ENCODE measurements at regions not wholly inside any gene's neighbourhood (a gene's known extent, or its start where the extent isn't known, plus 50 kb on each side); places are given as distances from the start of the nearest gene placed in this dataset.

- Histone ChIP-seq H3K4me1 (replicated peaks) (peaks cover 10% of the 10 kb centered on the region), H3K36me3 (no peaks in the 10 kb centered on the region), H3K9me3 (replicated peaks) (no peaks in the 10 kb centered on the region), H3K27ac (no peak overlapping the region), H3K4me3 (no peak overlapping the region), H3K27me3 (replicated peaks) (no peaks in the 10 kb centered on the region)
- no peak for DNase-seq (ENCODE audit: low read depth in 1 of 2, low spot score in 2 of 2)
These were observed 87.4 kb upstream of the HK2 start for GRCh38 chr2:74746480-74746879.

GRCh38 chr2:74747411-74748080, 86.4 kb upstream of the HK2 start:
- Histone ChIP-seq H3K36me3 (no peaks in the 10 kb centered on the region), H3K27ac (no peak overlapping the region), H3K4me3 (no peak overlapping the region), H3K27me3 (replicated peaks) (no peaks in the 10 kb centered on the region), H3K4me1 (replicated peaks) (peaks cover 6% of the 10 kb centered on the region), H3K9me3 (replicated peaks) (no peaks in the 10 kb centered on the region)
- no peak for DNase-seq (ENCODE audit: low read depth in 1 of 2, low spot score in 2 of 2)

GRCh38 chr2:74748665-74749064, 85.3 kb upstream of the HK2 start:
- no peak overlapping the region for H3K27ac ChIP-seq
- H3K36me3 ChIP-seq = no peaks in the 10 kb centered on the region
- H3K27me3 ChIP-seq (replicated peaks) = no peaks in the 10 kb centered on the region
- peaks cover 6% of the 10 kb centered on the region for H3K4me1 ChIP-seq (replicated peaks)
- no peaks in the 10 kb centered on the region for H3K9me3 ChIP-seq (replicated peaks)
- no peak overlapping the region for H3K4me3 ChIP-seq
- no peak for DNase-seq (ENCODE audit: low read depth in 1 of 2, low spot score in 2 of 2)

- Histone ChIP-seq H3K4me3 (no peak overlapping the region), H3K9me3 (replicated peaks) (no peaks in the 10 kb centered on the region), H3K27ac (no peak overlapping the region), H3K27me3 (replicated peaks) (no peaks in the 10 kb centered on the region), H3K36me3 (no peaks in the 10 kb centered on the region), H3K4me1 (replicated peaks) (peaks cover 6% of the 10 kb centered on the region)
- no peak for DNase-seq (ENCODE audit: low read depth in 1 of 2, low spot score in 2 of 2)
These were observed 84.5 kb upstream of the HK2 start for GRCh38 chr2:74749432-74749831.

- no peak for DNase-seq (ENCODE audit: low read depth in 1 of 2, low spot score in 2 of 2)
- H3K4me1 ChIP-seq (replicated peaks) = no peaks in the 10 kb centered on the region
These were observed 81.7 kb upstream of the HK2 start for GRCh38 chr2:74751981-74752851.

GRCh38 chr2:74755386-74755785, 78.5 kb upstream of the HK2 start:
- DNase-seq (ENCODE audit: low read depth in 1 of 2, low spot score in 2 of 2) = no peak
- Histone ChIP-seq H3K9me3 (replicated peaks) (peaks cover 5% of the 10 kb centered on the region; the same call in 1 of the 2 replicates), H3K27ac (no peak overlapping the region), H3K36me3 (no peaks in the 10 kb centered on the region), H3K27me3 (replicated peaks) (no peaks in the 10 kb centered on the region), H3K4me3 (no peak overlapping the region), H3K4me1 (replicated peaks) (peaks cover 12% of the 10 kb centered on the region)

More at GRCh38 chr2:74751981-74752851, 81.7 kb upstream of the HK2 start:
- Histone ChIP-seq H3K27me3 (replicated peaks) (no peaks in the 10 kb centered on the region), H3K4me3 (no peak overlapping the region), H3K9me3 (replicated peaks) (no peaks in the 10 kb centered on the region; the same call in 1 of the 2 replicates), H3K36me3 (no peaks in the 10 kb centered on the region), H3K27ac (no peak overlapping the region)

- no peak overlapping the region for H3K4me3 ChIP-seq
- H3K27ac ChIP-seq = no peak overlapping the region
- H3K4me1 ChIP-seq (replicated peaks) = peaks cover 23% of the 10 kb centered on the region
- no peaks in the 10 kb centered on the region for H3K27me3 ChIP-seq (replicated peaks)
- H3K36me3 ChIP-seq = no peaks in the 10 kb centered on the region
- peaks cover 5% of the 10 kb centered on the region; the same call in 1 of the 2 replicates for H3K9me3 ChIP-seq (replicated peaks)
- no peak for DNase-seq (ENCODE audit: low read depth in 1 of 2, low spot score in 2 of 2)
These were observed 77.5 kb upstream of the HK2 start for GRCh38 chr2:74756356-74756890.

GRCh38 chr2:74759986-74760385, 73.9 kb upstream of the HK2 start:
- no peaks in the 10 kb centered on the region for H3K27me3 ChIP-seq (replicated peaks)
- H3K4me3 ChIP-seq = no peak overlapping the region
- H3K9me3 ChIP-seq (replicated peaks) = peaks cover 5% of the 10 kb centered on the region; the same call in 1 of the 2 replicates
- peak in 1 of 2 experiments; percentile 25 for DNase-seq (ENCODE audit: low read depth in 1 of 2, low spot score in 2 of 2)
- H3K36me3 ChIP-seq = no peaks in the 10 kb centered on the region
- no peak overlapping the region for H3K27ac ChIP-seq
- H3K4me1 ChIP-seq (replicated peaks) = peaks cover 30% of the 10 kb centered on the region

- Histone ChIP-seq H3K27ac (no peak overlapping the region), H3K36me3 (no peaks in the 10 kb centered on the region), H3K4me3 (no peak overlapping the region), H3K9me3 (replicated peaks) (peaks cover 5% of the 10 kb centered on the region; the same call in 1 of the 2 replicates), H3K4me1 (replicated peaks) (peaks cover 30% of the 10 kb centered on the region), H3K27me3 (replicated peaks) (no peaks in the 10 kb centered on the region)
- no peak for DNase-seq (ENCODE audit: low read depth in 1 of 2, low spot score in 2 of 2)
These were observed 72.9 kb upstream of the HK2 start for GRCh38 chr2:74760875-74761630.

- no peak overlapping the region for H3K4me3 ChIP-seq
- no peak overlapping the region for H3K27ac ChIP-seq
- peaks cover 5% of the 10 kb centered on the region; the same call in 1 of the 2 replicates for H3K9me3 ChIP-seq (replicated peaks)
- no peaks in the 10 kb centered on the region for H3K36me3 ChIP-seq
- H3K4me1 ChIP-seq (replicated peaks) = peaks cover 38% of the 10 kb centered on the region
- no peak for DNase-seq (ENCODE audit: low read depth in 1 of 2, low spot score in 2 of 2)
- H3K27me3 ChIP-seq (replicated peaks) = no peaks in the 10 kb centered on the region
These were observed 71.1 kb upstream of the HK2 start for GRCh38 chr2:74762789-74763188.

GRCh38 chr2:74763962-74764428, 69.9 kb upstream of the HK2 start:
- H3K27me3 ChIP-seq (replicated peaks) = no peaks in the 10 kb centered on the region
- H3K4me1 ChIP-seq (replicated peaks) = peaks cover 46% of the 10 kb centered on the region
- no peaks in the 10 kb centered on the region for H3K36me3 ChIP-seq
- no peak for DNase-seq (ENCODE audit: low read depth in 1 of 2, low spot score in 2 of 2)
- peaks cover under 1% of the 10 kb centered on the region; the same call in 1 of the 2 replicates for H3K9me3 ChIP-seq (replicated peaks)
- H3K4me3 ChIP-seq = no peak overlapping the region
- H3K27ac ChIP-seq = no peak overlapping the region

GRCh38 chr2:74764429-74765272, 69.3 kb upstream of the HK2 start:
- Histone ChIP-seq H3K4me3 (no peak overlapping the region), H3K9me3 (replicated peaks) (no peaks in the 10 kb centered on the region), H3K4me1 (replicated peaks) (peaks cover 42% of the 10 kb centered on the region), H3K27me3 (replicated peaks) (no peaks in the 10 kb centered on the region), H3K36me3 (no peaks in the 10 kb centered on the region), H3K27ac (no peak overlapping the region)
- DNase-seq (ENCODE audit: low read depth in 1 of 2, low spot score in 2 of 2) = no peak

GRCh38 chr2:74766780-74767179, 67.1 kb upstream of the HK2 start:
- Histone ChIP-seq H3K4me3 (no peak overlapping the region), H3K36me3 (no peaks in the 10 kb centered on the region), H3K27ac (no peak overlapping the region), H3K4me1 (replicated peaks) (peaks cover 22% of the 10 kb centered on the region), H3K27me3 (replicated peaks) (no peaks in the 10 kb centered on the region), H3K9me3 (replicated peaks) (no peaks in the 10 kb centered on the region)
- no peak for DNase-seq (ENCODE audit: low read depth in 1 of 2, low spot score in 2 of 2)
